Kasumi-1 (cell line): ENCODE measurements at regions not wholly inside any gene's neighbourhood (a gene's known extent, or its start where the extent isn't known, plus 50 kb on each side); places are given as distances from the start of the nearest gene placed in this dataset.

Source experiments
- DNase-seq, 2 experiments: peaks; one replicate each; lab custom pipeline; 2025; lab: John Stamatoyannopoulos, UW

DNA sequence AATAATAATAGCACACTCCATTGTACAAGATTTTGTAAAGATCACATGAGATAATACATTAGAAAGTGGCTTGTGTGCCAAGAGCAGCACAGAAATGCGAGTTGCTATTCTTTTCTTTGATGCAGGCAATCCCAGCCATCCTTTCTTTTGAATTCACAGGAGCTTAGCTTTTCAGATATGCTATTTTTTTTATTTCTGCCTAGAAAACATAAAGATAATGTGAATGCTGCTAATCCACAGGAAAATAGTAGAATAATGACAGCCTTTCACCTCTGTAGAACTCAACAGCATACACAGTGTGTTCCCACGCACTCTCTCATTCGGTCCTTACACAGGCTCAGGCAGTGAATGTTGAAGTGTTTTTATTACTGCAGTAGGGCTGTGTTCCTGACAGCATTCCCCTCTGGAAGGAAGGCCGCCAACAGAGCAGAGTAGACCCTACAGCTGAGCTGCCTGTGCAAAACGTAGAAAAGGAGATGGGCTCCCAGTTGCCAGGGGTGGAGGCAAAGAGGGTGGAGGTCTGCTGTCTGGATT lies 138.8 kb upstream of the TAPT1 start:
- no peak for DNase-seq

DNA sequence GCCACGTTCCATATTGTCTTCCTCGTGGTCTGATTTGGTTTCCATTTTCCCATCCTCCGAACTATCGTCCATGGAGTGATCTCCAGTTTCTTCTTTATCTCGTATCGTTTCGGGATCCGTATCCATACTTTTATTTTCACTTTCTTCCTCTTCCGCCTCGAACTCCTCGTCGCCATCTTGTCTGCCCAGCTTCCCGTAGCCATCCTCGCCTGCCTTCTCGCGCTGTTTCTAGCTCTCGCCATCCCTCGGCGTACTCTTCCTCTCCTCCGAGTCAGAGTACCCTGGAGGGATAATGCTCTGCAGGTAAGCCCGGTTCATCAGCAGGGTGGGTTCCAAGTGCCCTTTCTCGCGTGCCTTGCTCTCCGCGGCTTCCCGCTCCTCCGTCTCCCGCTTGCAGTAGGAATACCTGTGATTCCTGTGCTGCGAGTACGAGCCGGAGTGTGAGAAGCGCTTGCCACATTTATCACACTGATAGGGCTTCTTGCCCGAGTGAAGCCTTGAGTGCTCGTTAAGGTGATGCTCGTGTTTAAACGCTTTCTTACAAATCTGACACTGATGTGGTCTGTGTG lies 134.5 kb upstream of the TAPT1 start:
- DNase-seq, result no peak

DNA sequence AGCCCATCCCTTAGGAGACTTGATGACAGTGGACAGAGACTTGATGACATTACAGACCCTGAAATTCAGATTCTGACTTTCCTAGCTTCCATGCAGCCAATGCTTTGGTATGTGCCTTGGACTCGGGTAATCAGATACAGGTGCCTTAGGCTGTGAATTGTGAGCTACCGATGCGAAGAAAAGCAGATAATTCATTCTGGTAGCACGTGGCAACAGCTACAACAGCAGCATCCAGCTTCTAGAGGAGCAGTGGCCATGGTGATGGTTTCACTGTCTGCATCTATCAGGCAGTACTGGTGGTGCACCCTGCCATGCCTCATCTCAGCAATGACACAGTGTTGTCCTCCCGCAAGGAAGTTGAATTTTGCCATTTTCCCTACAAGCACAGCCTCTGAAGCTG lies 126.9 kb upstream of the TAPT1 start:
- no peak for DNase-seq

DNA sequence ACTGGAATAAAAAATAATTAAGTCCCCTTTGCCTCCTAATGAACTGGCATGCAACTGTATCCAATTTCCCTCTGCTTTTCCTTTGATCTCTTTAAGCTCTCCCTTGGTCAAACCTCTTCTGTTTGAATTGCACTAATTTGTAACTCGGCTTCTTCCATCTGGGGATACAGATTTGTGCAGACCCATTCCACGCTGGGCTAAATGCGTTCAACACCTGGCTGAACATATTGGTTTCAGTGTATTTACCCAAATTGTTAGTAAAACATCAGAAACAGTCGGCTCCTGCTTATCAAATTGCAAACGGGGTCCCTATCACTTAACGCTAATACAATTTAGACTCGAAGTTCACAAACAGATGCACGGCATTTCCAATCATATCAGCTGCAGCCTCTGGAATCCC lies 124.9 kb upstream of the TAPT1 start:
- no peak for DNase-seq

DNA sequence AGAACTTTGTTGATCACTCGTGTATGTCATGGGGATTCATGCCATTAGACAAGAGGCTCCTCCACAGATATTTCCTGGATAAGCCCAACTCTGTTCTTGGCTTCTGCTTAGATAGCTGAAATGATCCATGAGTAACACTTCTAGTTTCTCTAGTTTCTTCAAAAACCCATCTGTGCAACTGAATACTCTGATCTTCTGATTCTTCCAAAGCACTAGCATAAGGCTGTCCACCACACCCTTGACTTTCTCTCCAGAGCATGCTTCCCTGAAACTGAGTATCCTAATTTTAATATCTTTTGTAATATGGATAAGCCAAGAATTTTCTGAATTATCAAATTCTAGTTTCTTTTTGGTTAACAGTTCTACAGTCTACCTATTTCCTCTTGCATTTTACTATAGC lies 118.6 kb upstream of the TAPT1 start:
- DNase-seq, result no peak

DNA sequence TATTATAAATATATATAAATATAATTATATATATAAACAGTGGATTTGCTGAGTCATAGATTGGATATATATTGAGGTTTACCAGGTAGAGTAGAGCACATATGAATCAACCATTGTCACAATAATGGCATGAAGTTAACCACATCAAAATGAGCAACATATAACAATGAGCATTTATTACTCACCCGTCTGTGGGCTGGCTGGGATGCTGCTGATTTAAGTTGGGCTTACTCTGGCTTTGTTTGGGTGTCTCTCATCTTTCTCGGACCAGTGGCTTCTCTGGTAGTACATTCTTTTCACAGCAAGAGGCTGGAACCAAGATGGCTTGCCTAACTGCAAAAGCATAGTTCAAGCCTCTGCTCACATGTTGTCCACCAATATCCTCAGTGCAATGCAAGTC lies 111.7 kb upstream of the TAPT1 start:
- no peak for DNase-seq

DNA sequence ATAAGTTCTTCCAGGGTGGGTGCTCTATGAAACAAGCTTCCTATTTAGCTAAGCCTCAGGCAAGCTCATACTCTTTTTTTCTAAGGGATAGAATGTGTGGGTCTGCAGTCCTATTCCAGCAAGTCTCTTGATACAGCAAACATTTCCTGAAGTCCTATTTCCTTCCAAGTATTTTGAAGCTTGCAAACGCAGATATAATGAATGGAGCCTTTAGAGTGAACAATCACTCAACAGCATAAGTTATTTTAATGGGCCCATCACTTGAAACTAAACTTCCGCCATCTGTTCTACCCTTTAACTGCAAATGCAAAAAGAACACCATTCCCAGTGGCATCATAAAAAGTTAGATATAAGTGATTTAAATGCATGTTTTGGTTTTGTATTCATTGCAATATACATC lies 108.3 kb upstream of the TAPT1 start:
- no peak for DNase-seq

DNA sequence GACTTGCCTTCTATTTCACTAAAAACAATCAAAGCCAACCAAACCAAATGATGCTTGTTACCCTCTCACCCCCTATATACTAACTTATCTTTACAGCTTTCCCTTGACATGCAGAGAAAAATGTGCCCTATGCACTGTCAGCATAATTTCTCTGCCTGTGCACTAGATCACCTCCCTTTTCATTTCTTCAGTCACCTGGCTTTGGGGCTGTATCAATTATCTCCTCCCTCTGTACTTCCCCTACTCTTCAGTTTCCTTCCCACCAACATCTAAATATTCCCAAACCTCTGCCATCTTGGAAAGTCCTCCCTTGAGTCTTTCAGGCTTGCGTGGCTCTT lies 103.5 kb upstream of the TAPT1 start:
- no peak for DNase-seq

DNA sequence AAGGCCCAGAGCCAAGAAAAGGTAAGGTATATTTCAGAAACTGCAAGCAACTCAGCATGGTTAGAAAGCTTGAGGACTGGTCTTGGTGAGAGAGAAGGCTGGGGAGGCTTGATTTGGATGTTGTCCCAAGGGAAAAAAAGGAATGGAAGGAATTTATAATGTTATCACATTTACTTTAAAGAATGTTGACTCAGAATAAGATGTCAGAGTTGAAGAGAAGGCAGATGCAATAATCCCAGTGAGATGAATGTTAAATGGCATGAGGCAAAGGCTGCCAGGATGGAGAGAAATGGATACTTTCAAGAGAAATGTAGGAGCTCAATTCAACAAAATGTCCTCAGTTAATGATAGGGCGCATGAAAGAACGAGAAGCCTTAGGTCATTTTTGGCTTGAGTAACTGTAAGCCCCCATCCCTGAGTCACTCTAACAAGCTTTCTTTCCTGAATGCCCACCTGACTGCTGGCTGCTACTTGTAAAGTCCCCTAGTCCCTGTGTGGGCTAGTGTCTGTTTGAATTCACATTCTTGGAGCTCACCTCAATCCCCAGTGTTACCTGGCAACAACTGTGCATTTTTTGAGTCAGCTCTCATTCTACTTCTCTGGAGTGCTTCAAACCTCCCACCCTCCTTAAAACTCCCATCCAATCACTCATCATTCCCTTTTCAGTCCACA lies 103.0 kb upstream of the TAPT1 start:
- no peak for DNase-seq

DNA sequence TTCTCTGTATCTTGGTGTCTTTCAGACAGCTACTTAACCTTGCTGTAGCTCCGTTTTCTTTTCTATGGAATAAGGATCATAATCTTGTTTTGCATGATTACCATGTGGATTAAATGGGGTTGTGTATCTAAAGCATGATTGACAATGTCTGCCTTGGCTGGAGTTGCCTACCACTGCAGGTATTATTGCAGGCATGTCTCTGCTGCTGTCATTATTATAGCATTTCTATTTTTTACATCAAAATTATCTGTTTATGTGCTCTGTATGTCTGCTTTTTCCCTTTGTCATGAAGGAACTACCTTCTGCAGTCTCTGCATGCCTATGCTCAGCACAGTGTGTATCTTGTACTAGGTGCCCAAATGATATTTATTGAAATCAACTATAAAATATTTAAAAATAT lies 95.9 kb upstream of the TAPT1 start:
- DNase-seq, result no peak

DNA sequence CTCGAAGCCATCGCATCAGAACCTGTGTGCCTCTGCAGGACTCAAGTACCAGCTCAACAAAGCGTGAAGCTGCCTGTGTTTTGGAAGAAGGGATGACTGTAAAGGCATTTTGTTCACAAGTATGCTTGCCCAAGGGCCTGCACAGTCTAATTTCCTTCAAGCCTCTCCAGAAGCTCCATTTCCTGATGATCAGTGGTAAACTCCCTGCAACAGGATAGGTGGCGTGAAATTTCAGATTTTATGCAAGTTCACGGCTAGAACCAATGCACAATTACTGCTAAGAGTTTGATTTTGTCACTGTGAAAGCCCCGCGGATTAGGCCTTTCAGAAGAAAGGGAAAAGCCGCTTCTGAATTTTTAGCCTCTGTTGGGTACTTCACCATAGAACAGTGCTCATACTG lies 89.2 kb upstream of the TAPT1 start:
- no peak for DNase-seq

DNA sequence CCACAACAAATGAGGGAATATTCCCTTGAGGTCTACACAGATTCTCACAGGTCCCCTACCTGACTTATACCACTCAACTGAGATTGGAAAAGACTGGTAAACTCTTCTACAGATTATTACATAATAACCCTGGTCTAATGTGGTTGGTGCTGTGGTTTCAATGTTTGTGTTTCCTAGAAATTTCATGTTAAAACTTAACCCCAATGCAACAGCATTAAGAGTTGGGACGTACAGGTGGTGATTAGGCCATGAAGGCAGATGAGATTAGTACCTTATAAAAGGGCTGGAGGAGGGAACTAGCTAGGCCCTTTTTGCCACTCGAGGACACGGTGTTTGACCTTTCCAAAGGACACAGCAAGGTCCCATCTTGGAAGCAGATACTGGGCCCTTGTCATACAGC lies 84.3 kb upstream of the TAPT1 start:
- no peak for DNase-seq

DNA sequence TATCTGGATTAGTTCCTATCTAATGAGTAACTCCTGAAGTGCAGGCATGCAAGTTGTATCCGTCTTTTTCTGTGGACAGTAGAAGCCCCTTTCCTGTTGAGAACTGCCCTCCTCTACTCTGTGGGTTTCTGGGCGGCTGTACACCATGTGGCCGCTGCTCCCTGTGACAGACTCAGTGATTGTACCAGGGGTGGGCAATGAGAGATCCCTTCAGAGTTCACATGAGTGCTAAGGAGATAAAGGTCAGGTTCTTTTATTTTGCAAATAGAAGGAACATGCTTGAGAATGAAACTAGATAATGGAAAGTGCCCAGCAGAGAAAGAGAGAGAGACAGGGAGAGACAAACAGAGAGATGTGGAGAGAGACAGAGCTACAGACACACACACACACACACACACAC lies 76.4 kb upstream of the TAPT1 start:
- DNase-seq, result no peak

DNA sequence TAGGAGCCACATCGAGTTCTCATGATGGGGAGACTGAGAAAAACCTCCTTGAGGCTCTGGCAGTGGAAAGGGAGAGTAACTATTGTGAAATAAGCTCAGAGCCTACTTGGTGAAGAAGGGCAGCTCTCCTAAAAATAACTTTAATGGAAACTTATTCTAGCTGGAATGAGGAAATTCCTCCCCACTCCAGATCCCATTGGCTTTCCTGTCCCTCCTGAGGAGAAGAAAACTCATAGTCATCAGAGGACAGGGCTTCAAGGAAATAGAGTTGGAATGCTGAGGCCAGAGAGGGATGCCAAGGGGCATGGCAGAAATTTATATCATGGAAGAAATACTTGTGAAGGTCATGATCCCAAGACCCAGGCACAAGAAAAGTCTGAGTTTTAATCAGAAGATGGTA lies 70.7 kb upstream of the TAPT1 start:
- DNase-seq, result no peak

DNA sequence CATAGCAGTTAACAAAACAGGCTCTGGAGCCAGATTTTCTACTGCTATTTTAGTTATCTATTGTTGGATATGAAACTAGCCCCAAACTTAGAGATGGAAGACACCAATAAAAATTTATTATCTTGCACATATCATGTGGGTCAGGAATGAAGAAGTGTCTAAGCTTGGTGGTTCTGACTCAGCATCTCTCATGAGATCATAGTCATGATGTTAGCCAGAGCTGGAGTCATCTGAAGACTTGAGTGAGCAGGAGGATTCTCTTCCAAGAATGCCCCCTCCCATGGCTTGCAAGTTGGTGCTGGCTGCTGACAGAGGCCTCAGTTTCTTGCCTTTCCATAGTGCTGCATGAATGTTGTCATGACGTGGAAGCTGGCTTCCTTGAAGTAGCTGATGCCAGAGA lies 68.2 kb upstream of the TAPT1 start:
- no peak for DNase-seq

DNA sequence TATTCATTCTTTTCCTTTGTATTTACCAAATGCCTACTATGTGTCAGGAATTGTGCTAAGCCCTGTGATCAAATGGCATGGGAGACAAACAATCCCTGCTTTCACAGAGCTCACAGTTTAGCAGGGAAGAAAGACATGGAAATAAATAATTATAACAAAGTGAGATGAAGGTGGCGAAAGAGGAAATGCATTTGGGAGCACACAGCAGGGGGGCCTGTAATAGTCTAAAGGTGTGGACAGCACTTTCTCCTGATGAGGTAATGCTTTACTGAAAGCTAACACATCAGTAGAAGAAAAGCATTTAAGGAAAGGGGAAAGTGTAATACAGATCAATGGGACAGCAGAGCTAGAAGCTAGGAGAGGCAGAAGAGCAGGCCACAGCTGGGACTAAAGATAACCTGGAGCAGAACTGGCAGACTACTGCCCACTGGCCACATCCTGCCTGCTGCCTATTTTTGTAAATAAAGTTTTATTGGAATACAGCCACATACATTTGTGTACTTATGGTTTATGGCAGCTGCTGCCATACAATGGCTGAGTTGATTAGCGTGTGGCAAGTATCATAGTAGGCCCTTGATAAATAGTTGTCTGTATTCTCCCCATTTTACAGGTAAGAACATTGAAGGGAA lies 67.1 kb upstream of the TAPT1 start:
- no peak for DNase-seq

DNA sequence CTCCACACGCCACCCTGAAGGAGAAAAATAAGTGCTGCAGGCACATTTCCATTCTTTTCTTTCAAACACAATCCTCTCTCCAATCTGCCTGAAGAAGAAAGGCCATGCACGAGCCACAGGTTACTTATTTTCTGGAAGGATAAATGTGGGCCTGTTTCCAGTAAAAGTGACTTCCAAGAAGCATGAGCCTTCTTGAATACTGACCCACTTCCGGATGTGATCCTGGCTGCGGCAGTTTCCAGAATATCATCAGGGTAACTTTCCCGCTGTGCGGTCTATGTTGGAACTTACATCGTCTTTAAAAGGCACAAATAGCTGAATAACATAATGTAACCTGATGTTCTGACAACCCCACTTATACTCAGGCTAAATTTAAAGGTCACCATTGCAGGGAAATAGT lies 66.3 kb upstream of the TAPT1 start:
- no peak for DNase-seq

DNA sequence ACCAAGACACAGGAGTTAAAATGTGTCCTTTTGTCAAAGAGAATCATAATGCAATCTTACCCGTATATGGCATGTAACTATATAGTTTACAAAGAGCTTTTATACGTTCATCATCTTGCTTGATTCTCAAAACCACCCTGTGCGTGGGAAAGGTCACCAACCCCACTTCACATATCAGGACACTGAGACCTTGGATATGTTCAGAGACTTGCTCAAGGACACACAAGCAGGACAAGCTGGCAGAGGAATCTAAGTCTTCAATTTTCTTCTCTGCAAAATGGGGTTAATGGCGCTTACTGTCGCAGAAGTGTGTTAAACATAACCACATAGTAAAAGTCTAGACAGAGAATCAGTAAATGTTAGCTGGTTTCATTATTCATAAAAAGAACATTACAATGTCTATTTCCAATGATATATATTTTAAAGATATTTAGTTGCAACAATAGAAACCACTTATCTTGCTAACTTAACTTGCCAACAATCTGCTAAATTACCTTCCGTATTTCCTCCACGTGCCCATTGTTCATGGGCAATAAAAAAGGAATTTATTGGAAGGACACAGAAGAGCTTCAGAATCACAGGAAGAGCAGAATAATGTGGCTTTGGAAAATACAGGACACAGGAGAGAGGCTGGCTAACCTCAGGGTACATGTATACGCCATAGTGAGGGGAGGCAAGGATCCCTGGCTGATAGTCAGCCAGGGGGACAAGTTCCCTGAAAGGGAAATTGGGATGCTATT lies 64.6 kb upstream of the TAPT1 start:
- no peak for DNase-seq

DNA sequence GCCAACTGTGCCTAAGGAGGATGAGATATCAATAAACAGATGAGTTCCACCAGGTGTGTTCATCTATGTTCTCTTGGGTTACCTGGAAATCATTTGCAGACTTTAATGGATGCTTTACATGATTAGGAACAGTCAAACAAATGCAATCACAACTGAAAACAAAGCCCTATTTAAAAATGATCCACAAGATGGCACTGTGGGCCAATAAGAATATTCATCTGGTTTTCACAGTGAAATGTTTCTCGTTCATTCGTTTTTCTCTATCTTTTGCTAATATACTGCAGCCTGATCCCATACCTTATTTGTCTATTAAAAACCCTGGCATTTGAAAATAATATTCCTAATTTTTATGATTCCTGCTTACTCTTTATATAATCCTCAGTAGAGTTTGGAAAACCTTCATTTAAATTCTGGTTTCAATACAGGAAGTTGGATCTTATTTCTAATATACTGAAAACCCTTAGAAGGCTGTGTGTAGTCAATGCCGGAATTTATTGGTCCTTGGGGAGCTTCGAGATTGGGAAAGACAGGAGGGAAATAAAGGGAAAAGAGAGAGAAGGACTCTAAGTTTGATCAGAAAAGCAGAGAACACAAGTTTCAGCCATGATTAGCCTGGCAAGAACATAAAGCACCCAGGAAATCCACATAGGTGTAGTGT lies 63.8 kb upstream of the TAPT1 start:
- DNase-seq, result peak; percentile 39 to 56

DNA sequence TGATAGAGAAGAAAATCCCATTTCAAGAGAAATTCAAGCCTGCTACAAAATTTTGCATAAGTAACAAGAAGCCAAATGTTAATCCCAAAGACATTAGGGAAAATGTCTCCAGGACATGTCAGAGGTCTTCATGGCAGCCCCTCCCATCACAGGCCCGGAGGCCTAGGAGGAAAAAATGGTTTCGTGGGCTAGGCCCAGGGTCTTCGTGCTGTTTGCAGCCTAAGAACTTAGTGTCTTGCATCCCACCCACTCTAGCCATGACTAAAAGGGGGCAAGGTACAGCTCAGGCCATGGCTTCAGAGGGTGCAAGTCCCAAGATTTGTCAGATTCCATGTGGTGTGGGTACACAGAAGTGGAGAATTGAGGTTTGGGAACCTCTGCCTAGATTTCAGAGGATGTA lies 57.8 kb upstream of the TAPT1 start:
- no peak for DNase-seq

DNA sequence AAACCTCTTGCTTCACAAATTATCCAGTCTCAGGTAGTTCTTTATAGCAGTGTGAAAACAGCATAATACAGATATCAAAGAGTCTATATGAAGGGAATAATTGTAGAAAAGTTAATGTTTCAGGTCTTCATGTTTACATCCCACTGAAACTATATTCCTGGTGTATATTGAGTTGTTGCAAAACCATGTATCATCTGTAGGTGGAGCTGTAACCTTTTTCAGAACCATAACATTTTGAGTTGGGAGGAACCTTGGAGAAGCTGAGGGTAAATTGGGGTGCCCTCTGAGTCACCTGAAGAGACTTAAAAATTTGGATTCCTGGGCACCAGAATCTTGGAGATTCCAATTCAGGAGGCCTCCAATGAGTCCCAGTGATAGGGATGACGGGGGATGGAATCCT lies 51.9 kb upstream of the TAPT1 start:
- DNase-seq, result peak in 1 of 2 experiments; percentile 6
